Activated T-helper 2 cell treated with anti-CD3 and anti-CD28 coated beads, Interferon-gamma antibody, Interleukin-2, Interleukin-4, amounts not matched to agents 10 μg/mL and 5 μg/mL and 100 μg/mL, durations not matched to agents 14 hours and 24 hours and 36 hours (primary cell): ENCODE measurements at regions not wholly inside any gene's neighbourhood (a gene's known extent, or its start where the extent isn't known, plus 50 kb on each side); places are given as distances from the start of the nearest gene placed in this dataset.
"Not testable (repeated sequence)": the region's sequence is repeated elsewhere in the genome, so short reads cannot be mapped to it uniquely, and the experiment has no call there.

Experiments used
- DNase-seq: peaks from one replicate; pipeline ENCODE4 v3.0.0; 2021; ENCODE audit warnings: low spot score
- H3K27ac Mint-ChIP-seq: one replicate; pipeline ENCODE4 v1.8.0; 2021; ENCODE audit warnings: mixed read lengths
- H3K27me3 Mint-ChIP-seq: one replicate; pipeline ENCODE4 v1.8.0; 2021; ENCODE audit warnings: low read depth, mixed read lengths
- H3K36me3 Mint-ChIP-seq: one replicate; pipeline ENCODE4 v1.8.0; 2021; ENCODE audit warnings: low read depth, mixed read lengths
- H3K4me1 Mint-ChIP-seq: one replicate; pipeline ENCODE4 v1.8.0; 2021; ENCODE audit warnings: low read depth, mixed read lengths
- H3K4me3 Mint-ChIP-seq: one replicate; pipeline ENCODE4 v1.8.0; 2021; ENCODE audit warnings: low read depth, mild to moderate bottlenecking, moderate library complexity, mixed read lengths
- H3K9me3 Mint-ChIP-seq: one replicate; pipeline ENCODE4 v1.8.0; 2021; ENCODE audit warnings: mixed read lengths
- intact Hi-C: fragments of 100-400 bp; cut with micrococcal nuclease; formaldehyde crosslinking; loops from one replicate; pipeline ENCODE4 v1.15.1; 2023

DNA sequence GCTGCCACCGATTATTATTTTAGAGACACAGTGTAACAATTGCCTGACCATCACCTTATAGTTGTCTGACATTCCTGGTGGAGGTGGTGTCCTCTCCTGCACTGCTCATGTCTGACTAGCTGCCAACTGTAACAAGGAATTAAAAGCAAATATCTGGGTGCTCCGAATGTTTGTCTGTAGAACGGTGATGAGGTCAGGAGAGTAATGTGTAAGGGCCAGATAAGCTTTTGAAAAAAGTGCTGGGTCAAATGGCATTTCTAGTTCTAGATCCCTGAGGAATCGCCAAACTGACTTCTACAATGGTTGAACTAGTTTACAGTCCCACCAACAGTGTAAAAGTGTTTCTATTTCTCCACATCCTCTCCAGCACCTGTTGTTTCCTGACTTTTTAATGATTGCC is 164.3 kb downstream of the VSIG4 start:
- intact Hi-C loops, H3K4me3 Mint-ChIP-seq, H3K9me3 Mint-ChIP-seq, DNase-seq, H3K36me3 Mint-ChIP-seq, H3K27me3 Mint-ChIP-seq, H3K27ac Mint-ChIP-seq: not testable (repeated sequence)
- H3K4me1 Mint-ChIP-seq: peaks cover 12% of the 10 kb centered on the region

DNA sequence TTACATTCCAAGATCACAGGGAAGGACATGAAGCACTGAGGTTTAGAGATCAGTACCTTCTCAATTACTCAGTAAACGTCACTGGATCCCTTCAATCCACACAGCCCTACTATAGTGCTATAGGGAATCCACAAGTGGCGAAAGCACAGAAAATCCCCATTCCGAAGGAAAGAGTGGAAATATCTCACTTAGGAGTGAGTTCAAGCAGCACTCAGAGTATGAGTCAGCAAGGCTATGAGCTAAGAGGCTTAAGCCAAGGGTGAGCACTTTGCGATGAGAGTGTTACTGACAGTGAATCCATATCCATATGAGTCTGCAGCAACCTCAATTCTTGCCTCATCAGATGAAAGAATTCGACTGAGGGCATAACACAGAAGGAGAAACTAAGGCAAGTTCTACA is 165.1 kb downstream of the VSIG4 start:
- H3K27me3 Mint-ChIP-seq: no peaks in the 10 kb centered on the region
- H3K27ac Mint-ChIP-seq: no peak overlapping the region
- H3K4me1 Mint-ChIP-seq: peaks cover 6% of the 10 kb centered on the region
- no peak overlapping the region for H3K4me3 Mint-ChIP-seq
- H3K36me3 Mint-ChIP-seq: peaks cover 2% of the 10 kb centered on the region
- H3K9me3 Mint-ChIP-seq: peaks cover 4% of the 10 kb centered on the region
- intact Hi-C loops: no loop called here
- no peak for DNase-seq

DNA sequence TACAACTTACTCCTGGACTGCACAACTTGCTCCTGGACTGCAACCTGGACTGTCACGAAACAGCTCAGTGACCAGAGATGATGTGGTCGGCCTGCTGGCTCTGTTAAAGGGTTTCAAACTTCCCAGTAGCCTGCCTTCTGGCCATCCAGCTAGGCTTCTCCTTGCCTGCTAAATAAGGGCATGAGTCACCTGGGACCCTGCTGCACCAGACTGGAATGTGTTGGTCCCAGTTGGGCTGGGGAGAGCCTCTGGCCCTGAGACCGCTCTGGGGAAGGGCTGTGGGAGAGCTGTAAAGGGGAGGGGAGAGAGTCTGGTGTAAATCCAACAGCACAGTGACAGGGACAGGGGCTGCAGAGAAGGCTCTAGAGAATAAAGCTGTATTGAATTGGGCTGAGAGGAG is 165.8 kb downstream of the VSIG4 start:
- H3K27ac Mint-ChIP-seq: no peak overlapping the region

DNA sequence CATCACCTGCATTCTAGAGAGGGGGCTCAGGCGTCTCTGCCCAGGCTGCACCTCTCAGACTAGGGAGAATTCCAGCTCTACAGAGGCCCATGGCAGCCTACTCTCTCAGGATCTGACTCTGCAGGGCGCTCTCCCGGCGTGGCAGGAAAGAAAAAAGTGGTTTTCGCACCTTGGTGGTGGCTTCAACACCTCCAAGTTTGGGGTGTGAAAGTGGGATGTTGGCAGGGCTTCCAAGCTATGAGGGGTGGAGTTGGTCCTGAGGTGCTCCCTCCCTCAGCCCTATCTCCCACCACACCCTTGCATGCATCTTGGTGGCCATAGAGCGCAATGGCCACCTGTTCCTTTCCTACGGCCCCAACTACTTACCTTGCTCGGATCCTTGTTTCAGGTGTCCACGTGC is 166.5 kb downstream of the VSIG4 start:
- Mint-ChIP-seq H3K36me3 (peaks cover 2% of the 10 kb centered on the region), H3K27ac (no peak overlapping the region), H3K27me3 (no peaks in the 10 kb centered on the region), H3K4me3 (no peak overlapping the region), H3K9me3 (peaks cover 4% of the 10 kb centered on the region), H3K4me1 (peaks cover 5% of the 10 kb centered on the region)
- no peak for DNase-seq
- intact Hi-C loops: no loop called here

More for the DNA sequence above, 165.8 kb downstream of the VSIG4 start:
- Mint-ChIP-seq H3K36me3 (peaks cover 2% of the 10 kb centered on the region), H3K27me3 (no peaks in the 10 kb centered on the region), H3K4me3 (no peak overlapping the region), H3K9me3 (peaks cover 4% of the 10 kb centered on the region), H3K4me1 (peaks cover 6% of the 10 kb centered on the region)
- DNase-seq: no peak
- intact Hi-C loops: no loop called here

DNA sequence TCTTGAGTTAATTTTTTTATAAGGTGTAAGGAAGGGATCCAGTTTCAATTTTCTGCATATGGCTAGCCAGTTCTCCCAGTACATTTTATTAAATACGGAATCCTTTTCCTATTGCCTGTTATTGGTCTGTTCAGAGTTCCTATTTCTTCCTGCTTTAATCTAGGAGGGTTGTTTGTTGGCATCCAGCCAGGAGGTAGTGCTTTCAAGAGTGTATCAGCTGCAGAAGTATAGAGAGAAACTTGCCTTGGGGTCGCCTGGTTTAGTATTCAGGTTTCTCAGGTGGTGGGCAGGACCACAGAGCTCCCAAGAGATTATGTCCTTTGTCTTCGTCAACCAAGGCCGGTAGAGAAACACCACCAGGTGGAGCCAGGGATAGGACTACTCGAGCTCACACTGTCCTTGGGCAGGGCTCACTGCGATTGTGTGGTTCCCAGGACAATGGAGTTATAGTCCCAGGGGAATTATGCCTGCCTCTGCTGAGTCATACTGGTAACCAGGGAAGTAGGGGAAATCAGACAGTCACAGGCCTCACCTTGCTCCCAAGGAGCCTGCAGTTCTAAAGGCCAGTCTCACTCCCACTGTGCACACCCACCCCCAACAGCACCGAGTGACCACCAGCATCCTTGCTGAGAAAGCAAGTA is 168.1 kb downstream of the VSIG4 start:
- H3K9me3 Mint-ChIP-seq: peaks cover 4% of the 10 kb centered on the region
- H3K4me3 Mint-ChIP-seq: no peak overlapping the region
- intact Hi-C loops: no loop called here
- H3K27ac Mint-ChIP-seq: no peak overlapping the region
- no peak for DNase-seq
- no peaks in the 10 kb centered on the region for H3K27me3 Mint-ChIP-seq
- H3K36me3 Mint-ChIP-seq: peaks cover 2% of the 10 kb centered on the region
- H3K4me1 Mint-ChIP-seq: peaks cover 2% of the 10 kb centered on the region

DNA sequence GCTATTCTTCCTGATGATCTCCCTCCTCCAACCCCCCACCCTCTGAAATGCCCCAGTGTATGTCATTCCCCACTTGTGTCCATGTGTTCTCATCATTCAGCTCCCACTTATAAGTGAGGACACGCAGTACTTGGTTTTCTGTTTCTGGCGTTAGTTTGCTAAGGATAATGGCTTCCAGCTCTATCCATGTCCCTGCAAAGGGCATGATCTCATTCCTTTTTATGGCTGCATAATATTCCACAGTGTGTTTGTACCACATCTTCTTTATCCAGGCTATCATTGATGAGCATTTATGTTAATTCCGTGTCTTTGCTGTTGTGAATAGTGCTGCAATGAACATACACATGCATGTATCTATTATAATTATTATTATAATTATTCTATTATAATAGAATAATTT is 169.3 kb downstream of the VSIG4 start:
- H3K27ac Mint-ChIP-seq, H3K36me3 Mint-ChIP-seq, DNase-seq, H3K9me3 Mint-ChIP-seq, intact Hi-C loops, H3K4me3 Mint-ChIP-seq, H3K27me3 Mint-ChIP-seq: not testable (repeated sequence)
- H3K4me1 Mint-ChIP-seq: peaks cover 11% of the 10 kb centered on the region

DNA sequence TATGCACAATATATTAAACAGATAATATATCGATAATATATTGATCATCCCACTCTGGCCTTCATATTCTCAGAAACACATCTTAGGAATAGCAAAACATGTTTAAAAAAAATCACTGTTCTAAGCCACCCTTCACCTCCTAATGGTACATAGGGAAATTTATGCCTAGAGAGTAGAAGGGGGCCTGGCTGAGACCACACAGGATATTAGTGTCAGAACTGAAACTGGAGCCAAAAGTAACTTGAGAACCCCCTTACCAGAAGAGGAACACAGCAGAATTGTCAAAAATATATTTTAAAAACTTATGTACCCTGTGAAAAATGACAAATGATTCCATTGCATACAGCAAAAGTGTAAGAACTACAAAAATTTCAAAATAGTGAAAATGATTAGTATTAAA is 173.1 kb downstream of the VSIG4 start:
- Mint-ChIP-seq H3K27ac (no peak overlapping the region), H3K27me3 (no peaks in the 10 kb centered on the region), H3K36me3 (no peaks in the 10 kb centered on the region), H3K4me1 (peaks cover 15% of the 10 kb centered on the region), H3K9me3 (no peaks in the 10 kb centered on the region), H3K4me3 (no peak overlapping the region)
- intact Hi-C loops: loop anchor here (5.0 kb wide), 2 partner anchors 56 to 269 kb away; no protein-coding TSS in a partner anchor
- DNase-seq: no peak

DNA sequence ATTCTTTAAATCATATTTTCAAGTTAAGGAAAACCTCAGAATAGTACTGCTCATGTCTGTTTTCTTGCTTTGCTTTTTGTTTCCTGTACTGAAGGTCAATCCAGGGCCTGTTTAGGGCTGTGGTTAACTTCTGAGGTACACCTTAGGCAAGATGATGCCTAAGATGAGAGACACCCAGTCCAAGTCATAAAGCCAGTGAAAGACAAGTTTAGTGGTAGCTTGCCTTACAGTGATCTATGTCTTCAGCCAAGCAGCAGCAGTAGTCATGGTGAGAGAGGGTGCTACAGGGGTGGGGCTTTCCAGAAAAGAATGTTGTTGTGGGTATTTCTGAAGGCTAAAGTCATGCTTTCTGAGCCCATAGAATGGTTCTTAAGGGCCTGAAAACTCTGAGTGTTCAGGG is 173.7 kb downstream of the VSIG4 start:
- Mint-ChIP-seq H3K4me1 (peaks cover 21% of the 10 kb centered on the region), H3K27ac (peak overlapping the region; percentile 38), H3K4me3 (no peak overlapping the region), H3K27me3 (no peaks in the 10 kb centered on the region), H3K9me3 (no peaks in the 10 kb centered on the region), H3K36me3 (no peaks in the 10 kb centered on the region)
- peak; percentile 11 for DNase-seq
- intact Hi-C loops: loop anchor here (5.0 kb wide), 2 partner anchors 56 to 269 kb away; no protein-coding TSS in a partner anchor

DNA sequence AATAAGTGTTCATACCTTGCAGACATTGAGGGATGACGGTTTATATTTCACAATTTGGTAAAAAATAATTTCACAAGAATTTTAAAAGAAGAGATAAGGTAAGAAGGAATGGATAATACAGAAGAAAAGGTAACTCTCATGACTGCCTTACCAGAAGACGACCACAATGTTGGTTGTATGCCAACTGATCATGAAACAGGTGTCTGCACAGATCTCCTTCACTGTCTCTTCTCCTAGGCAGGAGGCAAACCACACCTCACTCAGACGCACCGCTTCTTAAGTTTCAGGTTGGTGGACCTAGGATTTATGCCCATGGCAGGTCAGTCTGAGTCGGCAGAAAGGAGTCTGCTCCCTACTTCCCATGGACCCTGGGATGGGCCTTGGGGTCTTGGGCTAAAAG is 177.2 kb downstream of the VSIG4 start:
- Mint-ChIP-seq H3K4me1 (peaks cover 32% of the 10 kb centered on the region), H3K27ac (no peak overlapping the region), H3K27me3 (no peaks in the 10 kb centered on the region), H3K9me3 (no peaks in the 10 kb centered on the region), H3K36me3 (no peaks in the 10 kb centered on the region), H3K4me3 (no peak overlapping the region)
- intact Hi-C loops: loop anchor here (5.0 kb wide), 1 partner anchor 110 kb away; no protein-coding TSS in a partner anchor
- no peak for DNase-seq

DNA sequence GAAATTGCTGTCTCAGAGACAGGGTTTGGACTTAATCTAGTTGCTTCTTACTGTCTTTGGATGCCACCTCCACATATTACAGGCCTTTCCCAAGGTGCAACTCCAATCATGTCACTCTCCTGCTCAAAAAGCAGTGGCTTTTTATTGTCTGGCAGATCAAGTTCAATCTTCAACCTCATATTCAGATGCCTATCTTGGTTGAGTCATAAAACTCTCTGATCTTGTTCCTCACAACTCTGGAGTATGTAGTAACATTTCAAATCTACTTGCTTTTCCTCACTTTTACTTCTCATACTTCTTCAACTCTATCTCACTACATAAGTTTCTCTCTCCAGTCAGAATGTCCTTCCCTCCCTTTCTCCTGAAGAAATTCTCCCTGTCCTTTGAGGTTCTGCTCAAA is 180.6 kb downstream of the VSIG4 start:
- DNase-seq: no peak
- intact Hi-C loops: no loop called here
- Mint-ChIP-seq H3K4me3 (no peak overlapping the region), H3K27ac (no peak overlapping the region), H3K4me1 (peaks cover 20% of the 10 kb centered on the region), H3K9me3 (peaks cover 10% of the 10 kb centered on the region), H3K36me3 (peaks cover 4% of the 10 kb centered on the region), H3K27me3 (no peaks in the 10 kb centered on the region)

DNA sequence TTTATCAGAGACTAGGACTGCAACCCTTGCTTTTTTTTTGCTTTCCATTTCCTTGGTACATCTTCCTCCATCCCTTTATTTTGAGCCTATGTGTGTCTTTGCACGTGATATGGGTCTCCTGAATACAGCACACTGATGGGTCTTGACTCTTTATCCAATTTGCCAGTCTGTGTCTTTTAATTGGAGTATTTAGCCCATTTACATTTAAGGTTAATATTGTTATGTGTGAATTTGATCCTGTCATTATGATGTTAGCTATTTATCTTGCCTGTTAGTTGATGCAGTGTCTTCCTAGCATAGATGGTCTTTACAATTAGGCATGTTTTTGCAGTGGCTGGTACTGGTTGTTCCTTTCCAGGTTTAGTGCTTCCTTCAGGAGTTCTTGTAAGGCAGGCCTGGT is 185.4 kb downstream of the VSIG4 start:
- DNase-seq, H3K4me3 Mint-ChIP-seq, H3K4me1 Mint-ChIP-seq, H3K36me3 Mint-ChIP-seq, H3K27me3 Mint-ChIP-seq, H3K27ac Mint-ChIP-seq, intact Hi-C loops: not testable (repeated sequence)
- H3K9me3 Mint-ChIP-seq: peaks cover 29% of the 10 kb centered on the region

DNA sequence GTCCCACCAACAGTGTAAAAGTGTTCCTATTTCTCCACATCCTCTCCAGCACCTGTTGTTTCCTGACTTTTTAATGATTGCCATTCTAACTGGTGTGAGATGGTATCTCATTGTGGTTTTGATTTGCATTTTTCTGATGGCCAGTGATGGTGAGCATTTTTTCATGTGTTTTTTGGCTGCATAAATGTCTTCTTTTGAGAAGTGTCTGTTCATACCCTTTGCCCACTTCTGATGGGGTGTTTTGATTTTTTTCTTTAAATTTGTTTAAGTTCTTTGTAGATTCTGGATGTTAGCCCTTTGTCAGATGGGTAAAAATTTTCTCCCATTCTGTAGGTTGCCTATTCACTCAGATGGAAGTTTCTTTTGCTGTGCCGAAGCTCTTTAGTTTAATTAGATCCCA is 183.9 kb downstream of the MSN start:
- H3K4me3 Mint-ChIP-seq, H3K27me3 Mint-ChIP-seq, intact Hi-C loops, H3K27ac Mint-ChIP-seq, H3K36me3 Mint-ChIP-seq, DNase-seq, H3K4me1 Mint-ChIP-seq: not testable (repeated sequence)
- H3K9me3 Mint-ChIP-seq: peaks cover 23% of the 10 kb centered on the region

DNA sequence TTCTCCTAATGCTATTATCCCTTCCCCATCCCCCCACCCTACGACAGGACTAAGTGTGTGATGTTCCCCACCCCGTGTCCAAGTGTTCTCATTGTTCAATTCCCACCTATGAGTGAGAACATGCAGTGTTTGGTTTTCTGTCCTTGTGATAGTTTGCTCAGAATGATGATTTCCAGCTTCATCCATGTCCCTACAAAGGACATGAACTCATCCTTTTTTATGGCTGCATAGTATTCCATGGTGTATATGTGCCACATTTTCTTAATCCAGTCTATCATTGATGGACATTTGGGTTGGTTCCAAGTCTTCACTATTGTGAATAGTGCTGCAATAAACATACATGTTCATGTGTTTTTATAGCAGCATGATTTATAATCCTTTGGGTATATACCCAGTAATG is 183.4 kb downstream of the MSN start:
- peaks cover 23% of the 10 kb centered on the region for H3K9me3 Mint-ChIP-seq
- DNase-seq, intact Hi-C loops, H3K4me1 Mint-ChIP-seq, H3K36me3 Mint-ChIP-seq, H3K27me3 Mint-ChIP-seq, H3K27ac Mint-ChIP-seq, H3K4me3 Mint-ChIP-seq: not testable (repeated sequence)

DNA sequence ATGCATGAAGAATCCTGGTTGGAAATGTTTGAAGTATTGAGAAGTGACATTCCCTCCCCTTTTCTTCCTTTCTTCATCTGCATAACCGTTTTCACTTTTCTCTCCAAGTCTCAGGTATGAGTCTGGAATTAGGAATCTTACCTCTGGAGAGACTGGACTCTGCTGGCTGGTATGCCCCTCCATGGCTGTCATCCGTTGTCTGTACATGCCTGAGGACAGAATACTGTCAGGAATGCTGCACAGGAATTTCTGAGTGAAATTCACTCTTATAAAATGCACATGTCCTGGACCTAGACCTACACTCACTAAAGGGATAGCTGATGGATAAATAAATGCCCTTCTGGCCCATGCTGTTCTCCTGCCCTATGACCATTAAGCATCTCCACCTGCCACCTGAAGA is 179.5 kb downstream of the MSN start:
- DNase-seq: no peak
- no peaks in the 10 kb centered on the region for H3K27me3 Mint-ChIP-seq
- H3K36me3 Mint-ChIP-seq: no peaks in the 10 kb centered on the region
- H3K4me3 Mint-ChIP-seq: no peak overlapping the region
- H3K9me3 Mint-ChIP-seq: peaks cover 2% of the 10 kb centered on the region
- no peaks in the 10 kb centered on the region for H3K4me1 Mint-ChIP-seq
- H3K27ac Mint-ChIP-seq: no peak overlapping the region
- intact Hi-C loops: no loop called here
